ENCODE measurements at regions not wholly inside any gene's neighbourhood (a gene's known extent, or its start where the extent isn't known, plus 50 kb on each side); places are given as distances from the start of the nearest gene placed in this dataset.

- Histone ChIP-seq H3K4me1 (no peaks in the 10 kb centered on the region), H3K9me3 (no peaks in the 10 kb centered on the region), H3K27ac (no peak overlapping the region), H3K4me3 (no peak overlapping the region), H3K4me2 (no peak overlapping the region)
- FAIRE-seq (no peak), DNase-seq (ENCODE audit: low read depth in 1 of 2, low spot score in 1 of 2) (no peak), ATAC-seq (no peak)
- peak; percentile 64 for TF ChIP-seq MAFK (IDR thresholded peaks at IDR 0.05; ENCODE audit: partially characterized antibody)
- no peak for TF ChIP-seq MAZ (IDR thresholded peaks at IDR 0.05; ENCODE audit: borderline replicate concordance, low read depth, low read length)
- CTCF ChIA-PET: interaction anchor here (1.0 to 1.1 kb wide), 2 partner anchors 22 to 640 kb away, joined by 3 to 4 read pairs; no protein-coding TSS in a partner anchor
- POLR2A ChIA-PET: no interaction called here
- 11% methylated on average over 1 of the region's 1 CpG for WGBS (ENCODE audit: missing lambda C conversion rate)
Observed at GRCh38 chr15:87634361-87634760, 622.2 kb downstream of the NTRK3 start.

- Histone ChIP-seq H3K9me3 (no peaks in the 10 kb centered on the region), H3K27ac (no peak overlapping the region), H3K4me3 (no peak overlapping the region), H3K4me2 (no peak overlapping the region), H3K4me1 (no peaks in the 10 kb centered on the region)
- DNase-seq (ENCODE audit: low read depth in 1 of 2, low spot score in 1 of 2) (no peak), FAIRE-seq (no peak), ATAC-seq (no peak)
- CTCF ChIA-PET: interaction anchor here (1.0 kb wide), 2 partner anchors 10 to 641 kb away, joined by 3 to 4 read pairs; no protein-coding TSS in a partner anchor
- WGBS (ENCODE audit: missing lambda C conversion rate): 26% methylated on average over 1 of the region's 1 CpG
- TF ChIP-seq NPAS2 (CRISPR knock-in tag; IDR thresholded peaks at IDR 0.05; ENCODE audit: borderline replicate concordance) (no peak), REST (IDR thresholded peaks at IDR 0.05) (no peak), JUNB (IDR thresholded peaks at IDR 0.05) (no peak), NR3C1 (IDR thresholded peaks at IDR 0.05) (no peak), HOXA7 (CRISPR knock-in tag; IDR thresholded peaks at IDR 0.05) (no peak), ESRRA (IDR thresholded peaks at IDR 0.05; ENCODE audit: borderline replicate concordance, low read length) (no peak), NFE2L2 (conservative IDR thresholded peaks at IDR 0.05; ENCODE audit: low read length) (no peak), POLR2A (IDR thresholded peaks at IDR 0.05; ENCODE audit: low read length) (no peak), KDM5A (IDR thresholded peaks at IDR 0.05) (no peak), RARB (CRISPR knock-in tag; IDR thresholded peaks at IDR 0.05) (no peak), BCL3 (IDR thresholded peaks at IDR 0.05) (no peak), HOXB13 (CRISPR knock-in tag; IDR thresholded peaks at IDR 0.05; ENCODE audit: low read depth) (no peak), HDAC2 (IDR thresholded peaks at IDR 0.05) (no peak), HMGXB4 (CRISPR knock-in tag; IDR thresholded peaks at IDR 0.05; ENCODE audit: borderline replicate concordance) (no peak), TP53 (CRISPR knock-in tag; IDR thresholded peaks at IDR 0.05) (no peak), ELK1 (IDR thresholded peaks at IDR 0.05; ENCODE audit: low read depth, low read length) (no peak)
- POLR2A ChIA-PET: no interaction called here
Observed at GRCh38 chr15:87633525-87633924, 623.0 kb downstream of the NTRK3 start.
